22Rv1 (cell line): ENCODE measurements at regions not wholly inside any gene's neighbourhood (a gene's known extent, or its start where the extent isn't known, plus 50 kb on each side); places are given as distances from the start of the nearest gene placed in this dataset.

Experiments
- CTCF ChIP-seq: fragments of 450-650 bp; IDR thresholded peaks from 2 replicates; pipeline ENCODE4 v1.5.1; 2017; ENCODE audit warnings: mild to moderate bottlenecking
- ZFX ChIP-seq: fragments of 450-650 bp; IDR thresholded peaks from 2 replicates; pipeline ENCODE4 v1.6.1; 2017; ENCODE audit warnings: antibody characterized with exemption, borderline replicate concordance

GRCh38 chr2:128385365-128385764, 66.7 kb upstream of the HS6ST1 start:
- TF ChIP-seq CTCF: no peak
- no peak for TF ChIP-seq ZFX
